Amniotic epithelial cell (primary cell): ENCODE measurements at regions not wholly inside any gene's neighbourhood (a gene's known extent, or its start where the extent isn't known, plus 50 kb on each side); places are given as distances from the start of the nearest gene placed in this dataset.

Experiments used
- DNase-seq: peaks from one replicate; pipeline ENCODE4 v3.0.0-alpha.2; 2010; ENCODE audit warnings: low read depth

GRCh38 chr1:88145752-88146151 lies 538.3 kb upstream of the PKN2 start:
- no peak for DNase-seq

- DNase-seq, result no peak
Measured at GRCh38 chr1:88149686-88150085, 534.4 kb upstream of the PKN2 start.

- no peak for DNase-seq
Measured at GRCh38 chr1:88150330-88150729, 533.7 kb upstream of the PKN2 start.

- DNase-seq, result no peak
Measured at GRCh38 chr1:88163187-88163586, 520.9 kb upstream of the PKN2 start.

DNA sequence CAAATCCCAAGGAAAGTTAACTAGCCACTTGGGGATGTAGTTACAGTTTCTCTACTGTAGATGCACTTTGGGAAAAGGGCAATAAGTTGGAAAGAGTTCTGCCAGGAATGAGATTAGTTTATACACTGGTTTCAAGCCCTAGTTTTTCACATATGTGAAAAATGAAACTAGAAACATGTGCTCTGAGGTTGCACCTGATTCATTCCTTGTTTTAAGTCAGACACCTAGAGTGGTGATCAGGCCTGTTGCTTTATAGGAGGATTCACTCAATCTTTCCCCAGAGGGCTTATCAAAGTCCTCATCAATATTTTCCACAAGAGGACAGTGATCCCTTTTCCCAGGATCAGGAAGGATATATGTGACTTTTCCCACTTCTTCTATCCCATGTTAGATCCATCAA lies 515.9 kb upstream of the PKN2 start:
- no peak for DNase-seq

GRCh38 chr1:88169139-88169538 lies 514.9 kb upstream of the PKN2 start:
- DNase-seq, result no peak

DNA sequence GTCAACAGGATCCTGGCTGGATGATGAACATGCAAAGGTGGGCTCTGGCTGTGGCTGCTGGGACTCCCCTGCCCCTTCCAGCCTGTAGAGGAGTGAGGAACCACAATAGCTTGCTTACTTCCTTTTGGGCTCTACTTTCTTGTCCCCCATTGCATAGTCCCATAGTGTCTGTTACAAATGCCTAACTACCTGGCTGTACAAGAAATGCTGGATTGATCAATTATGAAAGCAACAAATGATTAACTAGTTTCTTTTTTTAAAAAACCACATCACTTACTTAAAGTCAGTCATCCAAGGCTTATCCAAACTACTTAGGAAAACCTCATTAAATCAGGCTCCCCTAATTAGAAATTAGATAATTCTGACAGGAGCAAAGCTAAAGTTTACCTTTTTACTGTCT lies 514.1 kb upstream of the PKN2 start:
- DNase-seq, result no peak

- peak; percentile 2 for DNase-seq
Measured at GRCh38 chr1:88175120-88175630, 508.9 kb upstream of the PKN2 start.

DNA sequence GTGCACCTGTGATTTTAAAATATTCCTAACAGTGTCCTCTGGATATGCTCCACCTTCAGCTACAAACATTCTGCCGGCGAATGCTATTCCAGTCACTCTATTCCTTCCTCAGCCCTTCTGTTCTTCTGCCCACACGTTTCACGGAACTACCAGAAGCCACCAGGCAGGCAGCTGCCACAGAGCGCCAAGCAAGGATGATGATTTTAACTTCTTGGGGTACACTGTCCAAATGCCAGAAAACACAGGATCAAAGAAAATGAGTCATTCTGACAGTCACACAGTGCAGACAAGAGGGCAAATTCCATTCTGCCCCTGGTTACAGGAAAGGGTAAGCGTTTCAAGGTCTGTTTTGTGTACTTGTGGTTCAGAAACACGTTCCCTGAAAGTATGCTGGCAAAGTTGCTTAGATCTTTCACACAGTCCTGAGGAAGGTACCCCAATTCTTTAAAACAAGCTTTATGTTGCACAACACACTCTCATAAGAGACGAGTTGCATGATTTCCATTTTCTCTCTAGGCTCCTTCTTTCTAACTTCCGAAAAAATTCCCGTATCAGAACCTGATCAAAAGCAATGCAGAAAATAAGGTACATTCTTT lies 508.3 kb upstream of the PKN2 start:
- DNase-seq, result peak; percentile 68

DNA sequence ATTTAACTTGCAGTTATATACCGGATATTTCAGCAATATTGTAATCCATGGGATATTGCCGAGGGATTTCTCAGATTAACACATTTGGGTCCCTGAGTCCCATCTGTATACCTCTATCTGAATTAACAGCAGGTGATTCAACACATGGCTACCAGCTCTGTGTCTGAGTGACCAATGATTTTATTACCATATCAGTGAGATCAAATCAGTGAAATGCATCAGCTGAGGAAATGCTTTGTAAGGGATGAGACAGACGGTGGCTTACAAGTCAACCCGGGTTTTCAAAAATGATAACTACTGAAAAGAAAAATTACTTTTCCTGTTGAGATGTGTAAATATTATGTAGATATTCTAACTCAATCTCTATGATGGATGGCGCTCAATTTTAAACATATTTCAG lies 504.1 kb upstream of the PKN2 start:
- no peak for DNase-seq

DNA sequence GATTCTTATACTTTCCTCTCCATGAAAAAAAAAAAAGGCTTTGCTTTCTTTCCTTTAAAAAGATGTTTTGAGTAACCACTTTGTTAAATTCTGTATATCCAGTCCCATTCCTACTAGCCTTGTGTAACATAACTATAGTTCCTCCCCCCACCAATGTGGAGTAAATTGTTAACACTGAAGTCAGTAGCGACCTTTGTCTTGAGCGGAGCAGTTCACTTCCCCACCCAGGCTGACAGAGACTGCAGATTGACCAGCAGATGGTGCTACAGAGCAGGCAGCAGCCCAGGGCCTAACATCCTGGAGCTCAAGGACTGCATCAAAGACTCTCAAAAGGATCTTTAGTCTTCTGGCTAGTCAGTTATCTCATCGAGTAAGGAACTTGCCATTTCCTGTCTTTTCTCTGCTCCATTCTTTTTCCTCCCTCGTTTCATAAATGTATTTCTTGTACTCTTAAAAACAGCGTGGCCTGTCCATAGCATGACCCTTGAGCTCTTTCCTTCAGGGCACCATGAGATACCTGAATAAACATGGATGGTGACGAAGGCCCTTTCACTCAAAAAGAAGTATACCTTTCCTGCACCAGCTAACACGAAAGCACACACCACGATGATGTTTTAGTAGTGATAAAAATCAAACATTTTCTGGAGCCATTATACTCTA lies 503.5 kb upstream of the PKN2 start:
- DNase-seq, result peak; percentile 69

GRCh38 chr1:88186911-88187310 lies 497.2 kb upstream of the PKN2 start:
- DNase-seq, result no peak

- DNase-seq, result no peak
Measured at GRCh38 chr1:88188038-88188437, 496.0 kb upstream of the PKN2 start.

DNA sequence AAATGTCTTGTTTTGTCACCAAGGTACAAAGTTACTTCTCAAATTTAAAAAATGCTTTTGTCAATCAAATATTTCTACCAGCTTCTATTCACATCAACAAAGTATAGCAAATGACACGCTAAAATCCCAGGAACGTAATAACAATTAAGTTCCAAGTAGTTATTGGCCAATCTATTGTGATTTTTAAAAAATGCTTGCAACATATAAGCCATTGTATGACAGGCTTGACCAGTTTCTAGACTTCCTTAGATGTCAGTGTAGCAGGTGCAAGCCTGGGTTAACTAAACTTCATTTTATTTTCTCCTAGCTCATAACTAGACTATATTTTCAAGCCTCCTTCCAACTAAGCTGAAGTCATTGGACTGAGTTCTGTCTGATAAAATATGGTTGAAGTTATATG lies 494.5 kb upstream of the PKN2 start:
- DNase-seq, result no peak

DNA sequence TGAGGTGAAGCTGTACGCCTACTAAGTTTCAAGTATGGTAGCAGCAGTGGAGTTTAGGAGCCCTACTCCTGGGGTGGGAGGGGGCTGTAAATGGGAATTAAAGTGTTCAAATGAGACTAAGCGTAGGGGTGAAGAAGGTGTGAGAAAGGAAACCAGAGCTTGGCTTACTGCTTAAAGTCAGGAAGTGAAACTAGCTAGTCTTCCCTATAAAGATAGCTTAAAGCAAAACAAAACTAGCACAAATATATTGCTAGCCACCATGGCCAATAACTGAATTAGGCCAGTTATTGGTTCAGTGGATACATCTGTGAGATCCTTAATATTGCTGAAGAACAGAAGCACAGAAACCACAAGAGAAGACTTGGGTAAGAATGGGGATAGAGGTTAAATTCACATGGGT lies 492.2 kb upstream of the PKN2 start:
- no peak for DNase-seq

DNA sequence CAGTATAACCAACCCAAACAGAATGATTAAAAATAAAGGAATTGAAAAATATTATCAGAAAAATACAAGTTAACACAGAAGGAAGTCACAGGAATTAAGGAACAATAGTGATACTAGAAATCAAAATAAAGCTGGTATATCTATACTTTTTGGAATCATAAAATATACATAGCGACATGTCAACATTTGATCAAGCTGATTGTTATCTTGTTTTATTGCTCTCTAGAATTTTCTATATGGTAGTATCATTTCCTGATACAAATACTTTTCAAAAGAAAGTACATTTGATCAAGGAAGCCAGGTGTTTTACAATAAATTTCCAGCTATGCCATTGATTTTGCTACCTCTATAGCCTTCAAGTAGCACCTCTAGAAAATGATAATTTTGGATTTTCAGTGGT lies 489.5 kb upstream of the PKN2 start:
- no peak for DNase-seq

DNA sequence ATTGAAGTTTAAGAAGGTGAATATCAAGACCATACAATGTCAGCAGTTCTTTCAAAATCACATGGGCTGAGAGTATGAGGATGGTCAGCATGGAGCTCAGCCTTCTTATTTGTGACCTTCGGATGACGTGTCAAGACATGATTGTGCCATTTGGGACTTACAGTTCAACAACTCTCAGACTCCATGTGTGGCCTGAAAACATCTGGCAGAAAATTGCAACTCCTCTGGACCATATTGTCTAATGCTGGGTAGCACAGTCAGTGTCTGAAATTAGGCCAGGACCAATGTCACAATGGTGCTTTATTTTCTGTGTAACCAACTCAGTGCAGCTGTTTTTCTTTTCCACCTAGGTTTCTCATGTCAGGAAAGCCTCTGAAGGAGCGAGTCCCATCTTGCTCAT lies 483.5 kb upstream of the PKN2 start:
- DNase-seq, result no peak

DNA sequence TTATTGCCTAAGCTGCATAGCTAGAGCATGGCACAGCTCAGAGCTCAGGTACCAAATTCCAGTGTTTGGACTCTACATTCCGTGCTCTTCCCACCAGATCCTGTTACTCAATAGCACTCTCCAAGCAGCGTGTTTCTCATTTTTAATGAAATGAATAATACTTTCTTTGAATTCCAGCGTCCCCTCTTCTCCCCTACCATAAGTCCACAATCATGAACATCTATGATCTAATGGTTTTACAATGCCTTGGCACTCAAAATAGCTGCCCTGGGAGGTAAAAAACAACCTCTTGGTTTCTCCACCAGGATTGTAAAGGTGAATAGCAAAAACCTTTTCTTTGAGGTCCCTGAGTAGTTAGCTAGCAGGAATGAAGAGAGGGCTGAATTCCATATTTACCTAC lies 480.0 kb upstream of the PKN2 start:
- DNase-seq, result no peak

- no peak for DNase-seq
Measured at GRCh38 chr1:88204612-88205167, 479.4 kb upstream of the PKN2 start.

- DNase-seq, result no peak
Measured at GRCh38 chr1:88208389-88208788, 475.7 kb upstream of the PKN2 start.

- no peak for DNase-seq
Measured at GRCh38 chr1:88210103-88210787, 473.8 kb upstream of the PKN2 start.

DNA sequence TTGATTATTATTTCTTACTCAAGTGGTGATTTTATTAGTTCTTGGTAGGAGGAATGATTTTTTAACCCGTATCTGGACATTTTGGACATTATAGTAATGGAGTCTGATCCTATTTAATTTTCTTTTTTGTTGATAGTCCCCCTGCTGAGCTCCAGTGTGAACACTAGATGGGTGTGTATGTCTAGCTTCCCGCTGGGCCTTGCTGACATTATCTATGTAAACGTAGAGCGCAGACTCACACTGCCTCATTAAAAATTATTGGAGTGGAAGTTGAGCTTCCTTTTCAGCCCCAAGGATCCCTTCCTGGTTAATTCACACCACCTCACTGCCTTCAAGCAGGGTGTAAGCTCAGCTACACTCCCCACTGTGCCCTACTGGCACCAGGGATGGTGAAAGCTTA lies 467.6 kb upstream of the PKN2 start:
- no peak for DNase-seq

- DNase-seq, result no peak
Measured at GRCh38 chr1:88217386-88217785, 466.7 kb upstream of the PKN2 start.
